Mesothelial cell of epicardium (in vitro differentiated cells): ENCODE measurements at regions not wholly inside any gene's neighbourhood (a gene's known extent, or its start where the extent isn't known, plus 50 kb on each side); places are given as distances from the start of the nearest gene placed in this dataset.
"Not testable (repeated sequence)": the region's sequence is repeated elsewhere in the genome, so short reads cannot be mapped to it uniquely, and the experiment has no call there.

Source experiments
- DNase-seq, 2 experiments: peaks; one replicate each; pipeline ENCODE4 v3.0.0; 2021; ENCODE audit warnings: low spot score in 2 of 2; ENCODE audit not compliant: unreplicated experiment in 2 of 2
- H3K27ac Mint-ChIP-seq: 2 replicates; pipeline ENCODE4 v1.8.0; 2021; ENCODE audit warnings: mixed read lengths
- H3K27me3 Mint-ChIP-seq: 2 replicates; pipeline ENCODE4 v1.8.0; 2021; ENCODE audit warnings: low read depth, mixed read lengths
- H3K36me3 Mint-ChIP-seq: 2 replicates; pipeline ENCODE4 v1.8.0; 2021; ENCODE audit warnings: mixed read lengths
- H3K4me1 Mint-ChIP-seq: 2 replicates; pipeline ENCODE4 v1.8.0; 2021; ENCODE audit warnings: mixed read lengths
- H3K4me3 Mint-ChIP-seq: 2 replicates; pipeline ENCODE4 v1.8.0; 2021; ENCODE audit warnings: mild to moderate bottlenecking, moderate library complexity, mixed read lengths
- H3K9me3 Mint-ChIP-seq: 2 replicates; pipeline ENCODE4 v1.8.0; 2021; ENCODE audit warnings: mixed read lengths
- TF ChIP-seq, protein P1 (sequence below): fragments of 200-600 bp; sonication (generic); IDR thresholded peaks from one replicate; pipeline ENCODE4 v1.5.0; 2021; ENCODE audit warnings: antibody characterized with exemption; ENCODE audit not compliant: unreplicated experiment

DNA sequence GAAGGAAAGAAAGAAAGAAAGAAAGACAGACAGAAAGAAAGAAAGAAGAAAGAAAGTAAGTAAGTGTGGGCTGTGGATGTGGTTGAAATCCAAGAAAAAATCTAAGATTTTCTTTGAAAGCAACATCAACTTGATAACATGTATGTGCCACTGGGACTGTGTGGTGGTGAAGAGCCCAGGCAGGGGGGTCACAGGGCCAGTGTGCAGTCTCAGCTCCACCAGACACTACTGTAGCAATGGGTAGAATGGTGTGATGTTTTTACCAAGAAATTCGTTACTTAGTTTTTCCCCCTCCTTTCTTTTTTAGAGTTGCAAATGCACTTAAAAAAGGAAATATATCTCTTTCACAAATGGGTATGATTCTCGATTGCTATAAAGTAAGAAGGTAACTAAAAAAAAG, 71.9 kb upstream of the CNEP1R1 start:
- Mint-ChIP-seq H3K27me3 (no peaks in the 10 kb centered on the region), H3K9me3 (peaks cover 11% of the 10 kb centered on the region), H3K4me3 (no peak overlapping the region), H3K4me1 (no peaks in the 10 kb centered on the region), H3K27ac (no peak overlapping the region), H3K36me3 (no peaks in the 10 kb centered on the region)
- TF ChIP-seq, protein P1, sequence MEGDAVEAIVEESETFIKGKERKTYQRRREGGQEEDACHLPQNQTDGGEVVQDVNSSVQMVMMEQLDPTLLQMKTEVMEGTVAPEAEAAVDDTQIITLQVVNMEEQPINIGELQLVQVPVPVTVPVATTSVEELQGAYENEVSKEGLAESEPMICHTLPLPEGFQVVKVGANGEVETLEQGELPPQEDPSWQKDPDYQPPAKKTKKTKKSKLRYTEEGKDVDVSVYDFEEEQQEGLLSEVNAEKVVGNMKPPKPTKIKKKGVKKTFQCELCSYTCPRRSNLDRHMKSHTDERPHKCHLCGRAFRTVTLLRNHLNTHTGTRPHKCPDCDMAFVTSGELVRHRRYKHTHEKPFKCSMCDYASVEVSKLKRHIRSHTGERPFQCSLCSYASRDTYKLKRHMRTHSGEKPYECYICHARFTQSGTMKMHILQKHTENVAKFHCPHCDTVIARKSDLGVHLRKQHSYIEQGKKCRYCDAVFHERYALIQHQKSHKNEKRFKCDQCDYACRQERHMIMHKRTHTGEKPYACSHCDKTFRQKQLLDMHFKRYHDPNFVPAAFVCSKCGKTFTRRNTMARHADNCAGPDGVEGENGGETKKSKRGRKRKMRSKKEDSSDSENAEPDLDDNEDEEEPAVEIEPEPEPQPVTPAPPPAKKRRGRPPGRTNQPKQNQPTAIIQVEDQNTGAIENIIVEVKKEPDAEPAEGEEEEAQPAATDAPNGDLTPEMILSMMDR, result no peak
- no peak for DNase-seq

DNA sequence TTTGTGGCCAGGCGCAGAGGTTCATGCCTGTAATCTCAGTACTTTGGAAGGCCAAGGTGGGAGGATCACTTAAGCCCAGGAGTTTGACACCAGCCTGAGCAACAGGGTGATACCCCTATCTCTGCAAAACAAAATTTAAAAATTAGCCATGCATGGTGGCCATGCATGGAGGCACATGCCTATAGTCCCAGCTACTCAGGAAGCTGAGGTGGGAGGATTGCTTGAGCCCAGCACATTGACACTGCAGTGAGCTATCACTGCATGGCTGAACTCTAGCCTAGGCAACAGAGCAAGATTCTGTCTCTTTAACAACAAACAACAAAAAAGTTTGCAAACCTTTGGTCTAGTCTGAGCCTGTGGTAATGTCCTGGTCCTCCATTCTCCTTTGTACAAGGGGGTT, 69.2 kb upstream of the CNEP1R1 start:
- Mint-ChIP-seq H3K36me3 (no peaks in the 10 kb centered on the region), H3K4me1 (peaks cover 9% of the 10 kb centered on the region)
- TF ChIP-seq, protein P1, result no peak

DNA sequence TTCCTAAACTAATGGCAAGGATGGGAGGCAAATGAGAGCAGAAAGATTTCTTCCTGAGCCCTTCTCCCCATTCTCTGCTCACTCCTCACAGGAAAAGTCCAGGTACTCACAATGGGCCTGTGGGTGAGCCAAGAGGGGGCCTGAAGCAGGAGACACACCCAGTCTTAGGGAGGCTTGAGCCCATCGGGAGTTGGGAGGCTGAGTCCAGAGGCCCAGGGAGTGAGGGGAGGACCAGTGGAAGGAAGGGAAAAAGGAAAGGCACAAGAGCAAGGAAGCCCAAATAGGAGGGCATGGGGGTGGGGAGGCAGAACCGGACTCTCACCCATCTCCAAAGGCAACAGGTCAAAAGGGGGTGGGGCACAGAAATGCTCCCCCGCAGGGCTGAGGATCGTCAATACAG, 68.1 kb upstream of the CNEP1R1 start:
- Mint-ChIP-seq H3K4me1 (peaks cover 14% of the 10 kb centered on the region), H3K9me3 (no peaks in the 10 kb centered on the region), H3K36me3 (no peaks in the 10 kb centered on the region), H3K27ac (no peak overlapping the region), H3K4me3 (no peak overlapping the region), H3K27me3 (peaks cover 2% of the 10 kb centered on the region)
- DNase-seq, result no peak
- TF ChIP-seq, protein P1, result no peak

More for the DNA sequence above, 69.2 kb upstream of the CNEP1R1 start:
- no peak for DNase-seq
- Mint-ChIP-seq H3K9me3 (no peaks in the 10 kb centered on the region), H3K27ac (no peak overlapping the region), H3K27me3 (peaks cover 2% of the 10 kb centered on the region), H3K4me3 (no peak overlapping the region)

DNA sequence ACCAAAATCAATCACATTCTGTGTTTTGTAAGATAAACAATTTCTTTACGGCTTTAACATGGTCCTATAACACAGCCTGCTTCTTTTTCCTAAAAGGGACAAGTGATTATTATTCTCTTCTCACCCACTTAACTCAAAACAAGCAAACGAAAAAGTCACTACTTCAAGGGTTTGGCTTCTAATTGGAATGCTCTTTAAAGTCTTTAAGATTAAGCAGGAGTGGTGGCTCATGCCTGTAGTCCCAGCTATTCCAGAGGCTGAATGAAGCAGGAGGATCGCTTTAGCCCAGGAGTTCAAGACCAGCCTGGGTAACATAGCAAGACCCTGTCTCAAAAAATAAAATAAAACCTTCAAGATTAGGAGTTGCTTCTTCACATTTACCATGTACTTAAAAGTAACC, 66.6 kb upstream of the CNEP1R1 start:
- peaks cover 14% of the 10 kb centered on the region for H3K4me1 Mint-ChIP-seq
- H3K36me3 Mint-ChIP-seq, result no peaks in the 10 kb centered on the region
- H3K27me3 Mint-ChIP-seq, result peaks cover 2% of the 10 kb centered on the region
- no peaks in the 10 kb centered on the region for H3K9me3 Mint-ChIP-seq
- no peak for DNase-seq
- TF ChIP-seq, protein P1, result no peak
- H3K27ac Mint-ChIP-seq, result no peak overlapping the region
- H3K4me3 Mint-ChIP-seq, result no peak overlapping the region

DNA sequence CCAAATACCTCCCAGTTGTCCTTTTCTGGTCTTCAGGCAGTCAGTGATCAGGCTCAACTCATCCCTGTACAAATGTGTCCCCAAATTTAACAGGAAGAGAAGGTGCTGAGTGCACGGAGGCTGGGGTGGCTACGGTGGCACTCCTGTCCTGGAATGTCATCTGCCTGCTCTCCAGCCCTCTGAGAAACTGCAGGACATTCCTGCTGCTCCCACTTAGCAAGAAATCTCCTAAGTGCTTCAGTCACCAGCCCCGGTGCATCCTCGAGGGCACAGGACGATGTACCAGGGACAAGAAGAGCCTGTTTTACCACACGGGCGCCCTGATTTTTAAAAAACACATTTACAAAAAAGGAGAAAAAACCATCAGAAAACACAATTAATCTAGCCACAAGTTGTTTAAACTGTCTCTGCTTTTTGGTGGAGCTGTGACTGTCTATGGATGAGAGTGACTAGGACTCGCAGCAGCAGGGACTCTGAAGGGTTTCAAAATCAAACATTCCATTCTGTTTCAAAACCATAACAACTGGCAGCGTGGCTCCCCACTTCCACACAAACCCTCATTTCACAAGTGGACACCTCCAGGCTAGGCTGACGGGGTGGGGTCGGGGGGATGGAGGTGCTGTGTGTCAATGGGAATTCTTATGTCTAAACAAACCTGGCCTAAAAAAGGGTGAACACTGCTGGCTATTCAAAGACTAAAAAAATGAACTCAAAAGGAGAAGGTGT, 65.3 kb upstream of the CNEP1R1 start:
- H3K27me3 Mint-ChIP-seq, result peaks cover 2% of the 10 kb centered on the region
- no peak overlapping the region for H3K27ac Mint-ChIP-seq
- H3K36me3 Mint-ChIP-seq, result no peaks in the 10 kb centered on the region
- H3K4me1 Mint-ChIP-seq, result peaks cover 14% of the 10 kb centered on the region
- H3K9me3 Mint-ChIP-seq, result no peaks in the 10 kb centered on the region
- TF ChIP-seq, protein P1, result no peak
- DNase-seq, result peak in 1 of 2 experiments; percentile 11
- H3K4me3 Mint-ChIP-seq, result no peak overlapping the region

DNA sequence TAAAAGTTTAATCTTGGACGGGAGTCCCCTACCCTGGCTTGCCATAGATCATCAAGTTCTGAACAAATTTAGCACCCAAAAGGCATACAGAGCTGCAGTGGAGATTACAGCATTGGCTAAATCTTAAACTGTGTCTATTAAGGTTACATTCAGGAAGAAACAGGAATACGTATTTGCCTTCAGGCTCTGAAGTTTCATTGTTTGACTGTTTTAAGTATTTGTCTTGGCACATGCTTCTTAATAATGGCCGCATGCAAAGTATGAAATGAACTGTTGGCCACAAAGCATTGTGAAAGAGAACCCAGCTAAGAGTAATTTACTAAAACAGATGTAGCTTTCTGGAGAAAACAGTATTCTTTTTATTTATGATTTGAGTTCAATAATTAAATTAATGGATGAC, 63.9 kb upstream of the CNEP1R1 start:
- Mint-ChIP-seq H3K27ac (no peak overlapping the region), H3K27me3 (peaks cover 2% of the 10 kb centered on the region), H3K4me3 (no peak overlapping the region), H3K4me1 (peaks cover 14% of the 10 kb centered on the region), H3K36me3 (no peaks in the 10 kb centered on the region), H3K9me3 (no peaks in the 10 kb centered on the region)
- TF ChIP-seq, protein P1, result no peak
- no peak for DNase-seq

DNA sequence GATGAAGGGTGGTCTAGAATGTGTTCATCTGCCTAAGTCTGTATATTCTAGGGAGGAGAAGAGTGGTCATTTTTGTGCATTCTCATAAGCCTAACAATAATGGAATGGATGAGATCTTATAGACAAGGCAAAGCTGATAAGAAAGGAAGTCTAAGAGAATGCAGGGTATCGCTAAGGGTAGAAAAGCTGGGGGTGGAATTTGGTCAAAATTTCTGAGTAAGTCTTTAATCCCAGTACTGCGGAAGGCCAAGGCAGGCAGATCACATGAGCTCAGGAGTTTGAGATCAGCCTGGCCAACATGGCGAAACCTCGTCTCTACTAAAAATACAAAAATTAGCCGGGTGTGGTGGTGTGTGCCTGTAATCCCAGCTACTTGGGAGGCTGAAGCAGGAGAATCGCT, 62.5 kb upstream of the CNEP1R1 start:
- H3K4me1 Mint-ChIP-seq, result peaks cover 14% of the 10 kb centered on the region

More for the DNA sequence above, 62.5 kb upstream of the CNEP1R1 start:
- H3K4me3 Mint-ChIP-seq, H3K27ac Mint-ChIP-seq, H3K36me3 Mint-ChIP-seq, DNase-seq, H3K9me3 Mint-ChIP-seq: not testable (repeated sequence)
- peaks cover 11% of the 10 kb centered on the region for H3K27me3 Mint-ChIP-seq
